SIG-M5 treated with dmso at 0.1 percent for 504 hours (cell line): ENCODE measurements at regions not wholly inside any gene's neighbourhood (a gene's known extent, or its start where the extent isn't known, plus 50 kb on each side); places are given as distances from the start of the nearest gene placed in this dataset.

ENCODE experiments used
- DNase-seq: peaks from one replicate; lab custom pipeline; 2025; ENCODE audit not compliant: unreplicated experiment; lab: John Stamatoyannopoulos, UW

- no peak for DNase-seq
These were observed 143.1 kb downstream of the IRX2 start for GRCh38 chr5:2608391-2608790.

- DNase-seq: no peak
These were observed 143.9 kb downstream of the IRX2 start for GRCh38 chr5:2607598-2607997.

DNA sequence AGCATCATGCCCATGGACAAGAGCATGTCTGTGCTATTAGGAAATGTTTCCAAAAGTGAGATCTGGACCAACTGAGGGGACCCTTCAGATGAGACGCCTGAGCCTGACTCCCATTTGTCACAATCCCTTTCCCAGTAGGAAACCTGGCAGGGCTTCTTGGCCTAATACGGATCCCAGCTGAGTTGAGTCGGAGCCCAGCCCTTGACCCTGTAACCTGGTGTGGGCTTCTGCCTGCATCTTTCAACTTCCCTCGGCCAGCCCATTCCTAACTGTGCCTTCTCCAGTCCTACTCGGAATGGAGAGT is 148.3 kb downstream of the IRX2 start:
- no peak for DNase-seq

- no peak for DNase-seq
These were observed 148.8 kb downstream of the IRX2 start for GRCh38 chr5:2602451-2603271.

DNA sequence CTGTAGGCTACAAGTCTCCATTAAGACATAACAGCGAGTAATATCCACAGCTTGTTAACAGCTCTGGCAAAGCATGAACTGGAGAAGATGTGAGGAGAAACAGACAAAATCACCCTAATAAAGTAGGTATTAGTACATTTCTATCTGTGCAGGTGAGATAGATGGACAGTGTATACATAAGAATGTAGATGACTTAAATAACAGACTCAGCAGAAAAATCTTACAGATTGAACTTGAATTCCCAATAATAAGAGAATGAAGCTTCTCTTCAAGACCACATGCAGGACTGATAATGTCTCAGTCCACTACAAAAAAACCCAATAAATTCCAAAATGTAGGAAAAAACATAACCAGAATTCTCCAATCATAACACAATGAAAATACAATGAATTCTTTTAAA is 153.0 kb downstream of the IRX2 start:
- no peak for DNase-seq

GRCh38 chr5:2594701-2595100 is 156.8 kb downstream of the IRX2 start:
- no peak for DNase-seq

GRCh38 chr5:2592766-2593165 is 158.7 kb downstream of the IRX2 start:
- DNase-seq: no peak

DNA sequence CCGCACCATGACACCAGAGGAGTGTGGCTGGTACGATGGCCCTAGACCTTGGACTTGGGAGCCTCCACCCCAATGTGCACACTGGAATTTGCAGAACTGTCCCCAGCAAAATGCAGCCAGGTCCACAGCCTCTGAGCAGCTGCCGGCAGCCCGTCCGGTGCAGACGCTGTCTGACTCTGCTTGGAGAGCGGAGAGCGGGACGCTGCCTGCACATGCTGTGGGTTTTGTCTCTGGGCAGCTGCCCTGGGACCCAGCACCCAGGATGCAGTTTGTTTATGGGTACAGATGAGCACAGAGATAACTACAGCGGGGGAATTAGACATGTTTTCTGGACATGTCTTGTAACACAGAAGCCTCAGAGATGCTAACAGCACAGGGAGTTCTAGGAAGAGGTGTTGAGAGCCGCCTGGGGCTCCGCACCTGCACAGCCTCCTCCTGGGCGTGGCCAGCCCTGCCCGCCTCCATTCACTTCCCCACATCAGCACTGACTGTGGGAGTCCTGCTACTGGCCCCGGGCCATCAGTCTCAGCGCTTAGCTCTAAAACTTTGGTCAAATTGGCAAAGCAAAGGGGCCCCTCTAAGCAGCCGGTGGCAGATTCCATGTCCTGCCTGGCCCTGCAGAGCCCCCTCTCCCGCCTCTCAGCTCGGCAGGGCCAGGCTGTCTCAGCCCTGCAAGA is 159.6 kb downstream of the IRX2 start:
- no peak for DNase-seq

DNA sequence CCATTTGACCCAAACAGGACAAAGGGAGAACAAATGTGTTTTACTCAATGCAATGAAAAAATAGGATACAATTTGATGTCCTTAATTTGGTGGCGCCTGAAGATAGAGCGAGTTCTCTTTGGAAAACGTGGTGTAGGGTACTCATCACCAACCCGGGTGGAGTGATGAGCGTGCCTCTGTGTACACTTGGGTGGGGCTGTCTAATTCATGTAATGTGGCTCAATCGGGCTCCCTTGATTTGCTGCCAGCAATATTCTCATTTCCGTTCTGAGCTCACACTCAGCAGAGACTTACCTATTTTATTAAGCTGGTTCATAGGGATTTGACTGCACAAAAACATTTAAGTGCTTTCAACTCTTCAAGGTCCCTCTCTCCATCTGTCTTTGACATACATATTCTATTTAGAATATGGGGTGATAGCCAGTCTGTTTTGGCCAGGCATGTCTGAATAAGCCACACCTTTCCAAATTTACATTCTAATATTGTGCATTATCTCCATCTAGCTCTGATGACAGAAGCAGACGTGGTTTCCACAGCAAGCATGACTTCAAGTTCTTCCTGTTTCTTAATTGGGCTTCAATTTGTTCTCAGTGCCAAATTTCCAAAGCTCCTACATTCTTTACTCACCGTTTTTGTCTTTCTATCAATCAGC is 162.5 kb downstream of the IRX2 start:
- no peak for DNase-seq

GRCh38 chr5:2587189-2588031 is 164.1 kb downstream of the IRX2 start:
- no peak for DNase-seq

- no peak for DNase-seq
These were observed 165.3 kb downstream of the IRX2 start for GRCh38 chr5:2586016-2586715.

DNA sequence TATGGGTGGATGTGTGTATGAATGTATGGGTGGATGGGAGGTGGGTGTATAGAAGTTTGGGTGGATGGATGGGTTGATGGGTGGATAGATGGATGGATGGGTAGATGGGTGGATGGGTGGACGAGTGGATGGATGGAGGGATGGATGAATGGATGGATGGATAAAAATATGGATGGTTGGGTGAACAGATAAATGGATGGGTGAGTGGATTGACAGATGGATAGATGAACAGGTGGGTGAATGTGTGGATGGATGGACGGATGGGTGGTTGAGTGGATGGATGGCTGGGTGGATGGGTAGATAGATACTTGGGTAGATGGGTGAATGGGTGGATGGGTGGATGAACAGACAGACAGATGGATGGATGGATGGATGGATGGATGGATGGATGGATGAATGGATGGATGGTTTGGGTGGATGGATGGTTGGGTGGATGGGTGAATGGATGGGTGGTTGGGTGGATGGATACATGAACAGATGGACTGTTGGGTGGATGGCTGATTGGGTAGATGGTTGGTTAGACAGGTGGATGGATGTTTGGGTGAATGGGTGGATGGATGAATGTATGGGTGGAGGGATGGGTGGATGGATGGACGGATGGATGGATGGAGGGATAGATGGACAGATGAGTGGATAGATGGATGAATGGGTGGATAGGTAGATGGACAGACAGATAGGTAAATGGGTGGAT is 166.8 kb downstream of the IRX2 start:
- DNase-seq: no peak

DNA sequence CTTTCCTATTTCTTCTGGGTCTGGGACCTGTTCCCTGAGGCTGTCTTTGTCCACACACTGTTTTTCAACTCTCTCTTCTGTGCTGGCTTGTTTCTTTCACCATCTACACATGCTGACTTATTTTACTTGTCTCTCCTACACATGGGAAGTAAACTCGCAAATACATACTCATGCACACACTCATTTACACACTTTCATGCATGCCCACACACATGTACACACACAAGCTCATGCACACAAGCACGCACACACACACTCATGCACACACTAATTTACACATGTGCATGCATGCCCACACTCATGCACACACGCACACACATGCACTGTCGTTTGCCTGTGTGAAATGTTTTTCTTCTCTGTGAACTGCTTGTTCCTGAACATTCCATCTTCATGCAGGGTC is 169.0 kb downstream of the IRX2 start:
- no peak for DNase-seq

DNA sequence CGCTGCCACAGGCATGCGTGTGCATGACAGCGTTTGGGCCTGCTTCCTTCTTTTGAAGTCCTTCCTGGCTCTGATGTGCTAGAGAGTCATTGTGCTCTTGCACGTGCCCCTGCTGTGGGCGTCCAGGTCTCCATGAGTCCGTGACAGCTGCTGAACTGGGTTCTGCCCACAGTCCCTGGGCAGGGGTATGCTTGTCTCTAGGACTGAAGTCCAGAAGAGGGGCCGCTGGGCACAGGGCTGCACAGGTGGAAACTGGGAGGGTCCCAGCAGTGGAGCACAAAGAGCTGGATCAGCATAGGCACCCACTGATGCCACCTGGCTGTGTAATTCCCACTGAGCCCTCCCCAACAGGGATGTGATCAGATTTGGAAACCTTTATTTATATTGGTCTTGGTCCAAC is 169.4 kb downstream of the IRX2 start:
- DNase-seq: no peak

- DNase-seq: no peak
These were observed 170.1 kb downstream of the IRX2 start for GRCh38 chr5:2581418-2581817.

- DNase-seq: no peak
These were observed 172.4 kb downstream of the IRX2 start for GRCh38 chr5:2579126-2579525.

DNA sequence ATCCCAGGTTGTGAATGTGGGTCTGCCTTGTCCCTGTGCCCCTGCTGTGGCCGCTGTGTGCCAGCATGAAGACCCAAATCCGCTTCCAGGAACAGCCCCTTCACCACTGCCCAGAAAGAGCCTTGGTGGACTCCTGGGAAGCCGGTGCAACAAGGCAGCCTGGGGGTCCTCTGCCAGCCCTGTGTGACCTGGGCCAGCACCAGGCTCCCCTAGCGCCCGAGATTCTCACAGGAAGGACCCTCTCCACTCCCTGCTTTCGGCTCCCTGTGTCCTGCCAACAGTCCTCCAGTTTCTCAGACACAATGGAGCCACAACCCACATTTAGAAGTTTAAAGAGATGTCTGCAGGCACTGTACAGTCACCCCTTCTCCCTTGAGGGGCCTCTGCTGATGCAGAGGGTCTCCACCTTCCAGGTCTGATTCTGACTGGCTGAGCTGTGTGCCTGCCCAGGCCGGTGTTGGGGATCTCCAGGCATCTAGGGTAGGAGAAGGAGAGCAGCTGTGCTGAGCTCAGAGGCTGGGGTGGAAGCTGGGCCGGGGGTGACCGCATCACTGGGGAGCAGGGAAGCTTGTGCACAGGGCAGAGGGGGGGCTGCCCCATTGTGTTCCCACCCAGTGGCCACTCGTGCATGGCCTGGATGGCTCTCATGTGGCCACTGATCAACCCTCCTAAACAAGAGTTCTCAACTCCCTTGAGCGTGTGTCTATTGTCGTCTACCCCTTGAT is 174.0 kb downstream of the IRX2 start:
- no peak for DNase-seq

DNA sequence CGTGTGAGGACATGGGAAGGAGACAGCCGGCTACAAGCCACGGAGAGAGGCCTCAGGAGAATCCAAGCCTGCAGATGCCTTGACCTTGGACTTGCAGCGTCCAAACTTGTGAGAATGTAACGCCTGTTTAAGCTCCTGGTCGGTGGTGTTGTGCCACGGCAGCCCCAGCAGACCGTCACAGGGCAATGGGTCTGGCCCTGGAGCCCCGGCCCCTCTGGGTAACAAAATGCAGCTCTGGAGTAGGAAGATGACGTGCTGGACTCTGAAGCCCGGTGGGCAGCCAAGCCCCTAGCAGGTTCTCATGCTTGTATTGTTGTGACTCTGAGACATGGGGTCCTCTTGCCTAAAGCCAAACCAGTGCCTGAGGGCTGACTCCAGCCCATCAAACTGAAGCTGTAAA is 174.7 kb downstream of the IRX2 start:
- no peak for DNase-seq

GRCh38 chr5:2575871-2576270 is 175.6 kb downstream of the IRX2 start:
- no peak for DNase-seq

GRCh38 chr5:2575292-2575691 is 176.2 kb downstream of the IRX2 start:
- DNase-seq: no peak
